ENCODE measurements at regions not wholly inside any gene's neighbourhood (a gene's known extent, or its start where the extent isn't known, plus 50 kb on each side); places are given as distances from the start of the nearest gene placed in this dataset.

- no peaks in the 10 kb centered on the region for H4K20me1 ChIP-seq (ENCODE audit: control insufficient read depth, insufficient read depth, low read length, poor library complexity, severe bottlenecking)
- ChIA-PET POLR2A (interaction anchor here (0.5 kb wide), 1 partner anchor 115 kb away, joined by 3 read pairs; no protein-coding TSS in a partner anchor), CTCF (no interaction called here)
- Mint-ChIP-seq H3K4me1 (peaks cover 70% of the 10 kb centered on the region), H3K27me3 (no peaks in the 10 kb centered on the region), H3K4me3 (peak overlapping the region; percentile 51), H3K9me3 (ENCODE audit: insufficient read depth) (peaks cover 16% of the 10 kb centered on the region), H3K27ac (peak overlapping the region; percentile 88)
- peaks cover 43 to 86% of the 10 kb centered on the region in 2 donors for H3K4me1 ChIP-seq (ENCODE audit: control insufficient read depth in 2 of 2, insufficient read depth in 2 of 2, low read length in 2 of 2)
- DNase-seq (no peak), ATAC-seq (ENCODE audit: low read depth) (no peak)
- TF ChIP-seq CTCF (IDR thresholded peaks at IDR 0.05), result no peak
- TF ChIP-seq EZH2 (IDR thresholded peaks at IDR 0.05; ENCODE audit: borderline replicate concordance, insufficient read depth, low read depth, low read length, poor library complexity, severe bottlenecking), result no peak
- no peaks in the 10 kb centered on the region for H3K79me2 ChIP-seq (ENCODE audit: control insufficient read depth, insufficient read depth, low read length)
- no peaks in the 10 kb centered on the region for H3K36me3 ChIP-seq (replicated peaks in 1 of 2; ENCODE audit: control extremely low read depth in 1 of 2, control insufficient read depth in 1 of 2, extremely low read depth in 1 of 2, insufficient read depth in 2 of 2, low read length in 1 of 2)
- peaks cover 2 to 63% (median 54%) of the 10 kb centered on the region in 3 donors for H3K9me3 ChIP-seq (ENCODE audit: control extremely low read depth in 1 of 3, control insufficient read depth in 2 of 3, insufficient read depth in 1 of 3, low read length in 2 of 3)
- H2AFZ ChIP-seq (ENCODE audit: insufficient read depth, low read depth, low read length, poor library complexity, severe bottlenecking), result no peak overlapping the region
- H3K27me3 ChIP-seq (replicated peaks in 1 of 4; ENCODE audit: control extremely low read depth in 1 of 4, control insufficient read depth in 3 of 4, insufficient read depth in 4 of 4, low read length in 3 of 4), result peaks cover 0 to 2% (median under 1%) of the 10 kb centered on the region in 4 experiments
- H3K4me3 ChIP-seq (ENCODE audit: control extremely low read depth in 1 of 5, extremely low read depth in 1 of 5, insufficient read depth in 1 of 5, low read depth in 2 of 5, low read length in 4 of 5), result no peak overlapping the region
- 94% methylated on average over 14 of the region's 14 CpGs for WGBS (ENCODE audit: insufficient coverage)
- intact Hi-C loops (cut with micrococcal nuclease), result no loop called here
- no peak overlapping the region for H3K4me2 ChIP-seq (replicated peaks; ENCODE audit: low read depth, low read length, poor library complexity, severe bottlenecking)
- no peak overlapping the region for H3K27ac ChIP-seq (ENCODE audit: low read length in 2 of 2)
- no peak overlapping the region for H3K9ac ChIP-seq (ENCODE audit: low read length)
Measured at GRCh38 chr1:2951856-2952255, 69.4 kb upstream of the ACTRT2 start.

DNA sequence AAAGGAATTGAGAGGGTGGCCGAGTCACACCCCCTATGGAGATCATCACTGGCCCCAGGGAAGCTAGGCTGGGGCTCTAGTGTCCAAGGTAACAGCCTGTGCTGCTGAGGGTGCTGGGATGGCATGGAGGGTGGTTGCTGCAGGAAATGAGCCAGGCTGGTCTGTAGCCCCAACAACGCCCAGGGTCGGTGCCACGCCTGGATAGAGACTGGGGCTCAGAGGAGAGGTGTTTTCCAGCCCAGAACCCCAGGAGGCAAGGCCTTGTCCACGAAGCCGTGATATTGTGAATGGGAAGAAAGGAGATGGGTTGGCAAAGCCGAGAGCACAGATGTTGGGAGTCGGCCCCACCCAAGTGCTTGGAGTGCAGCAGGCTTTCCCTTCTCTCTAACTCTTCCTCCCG lies 68.9 kb upstream of the ACTRT2 start:
- CTCF ChIA-PET, result interaction anchor here (1.2 kb wide), 1 partner anchor 11 kb away, joined by 3 read pairs; no protein-coding TSS in a partner anchor
- Mint-ChIP-seq H3K27ac (peak overlapping the region; percentile 82), H3K27me3 (no peaks in the 10 kb centered on the region), H3K4me1 (peaks cover 66% of the 10 kb centered on the region), H3K4me3 (peak overlapping the region; percentile 44), H3K9me3 (ENCODE audit: insufficient read depth) (peaks cover 16% of the 10 kb centered on the region)
- peak overlapping the region; percentile 35 to 69 for H3K27ac ChIP-seq (ENCODE audit: low read length in 2 of 2)
- H3K4me3 ChIP-seq (ENCODE audit: control extremely low read depth in 1 of 5, extremely low read depth in 1 of 5, insufficient read depth in 1 of 5, low read depth in 2 of 5, low read length in 4 of 5), result peak overlapping the region in 1 of 5 experiments; percentile 39
- H3K79me2 ChIP-seq (ENCODE audit: control insufficient read depth, insufficient read depth, low read length), result no peaks in the 10 kb centered on the region
- TF ChIP-seq EZH2 (IDR thresholded peaks at IDR 0.05; ENCODE audit: borderline replicate concordance, insufficient read depth, low read depth, low read length, poor library complexity, severe bottlenecking) (no peak), CTCF (IDR thresholded peaks at IDR 0.05) (no peak)
- H3K36me3 ChIP-seq (replicated peaks in 1 of 2; ENCODE audit: control extremely low read depth in 1 of 2, control insufficient read depth in 1 of 2, extremely low read depth in 1 of 2, insufficient read depth in 2 of 2, low read length in 1 of 2), result no peaks in the 10 kb centered on the region
- 79% methylated on average over 9 of the region's 9 CpGs for WGBS (ENCODE audit: insufficient coverage)
- ATAC-seq (ENCODE audit: low read depth) (no peak), DNase-seq (no peak)
- POLR2A ChIA-PET, result no interaction called here
- H2AFZ ChIP-seq (ENCODE audit: insufficient read depth, low read depth, low read length, poor library complexity, severe bottlenecking), result no peak overlapping the region
- peaks cover 41 to 81% of the 10 kb centered on the region in 2 donors for H3K4me1 ChIP-seq (ENCODE audit: control insufficient read depth in 2 of 2, insufficient read depth in 2 of 2, low read length in 2 of 2)
- no peaks in the 10 kb centered on the region for H3K27me3 ChIP-seq (replicated peaks in 1 of 4; ENCODE audit: control extremely low read depth in 1 of 4, control insufficient read depth in 3 of 4, insufficient read depth in 4 of 4, low read length in 3 of 4)
- no peaks in the 10 kb centered on the region for H4K20me1 ChIP-seq (ENCODE audit: control insufficient read depth, insufficient read depth, low read length, poor library complexity, severe bottlenecking)
- no peak overlapping the region for H3K4me2 ChIP-seq (replicated peaks; ENCODE audit: low read depth, low read length, poor library complexity, severe bottlenecking)
- H3K9ac ChIP-seq (ENCODE audit: low read length), result peak overlapping the region; percentile 28
- intact Hi-C loops (cut with micrococcal nuclease), result no loop called here
- H3K9me3 ChIP-seq (ENCODE audit: control extremely low read depth in 1 of 3, control insufficient read depth in 2 of 3, insufficient read depth in 1 of 3, low read length in 2 of 3), result peaks cover 2 to 63% (median 54%) of the 10 kb centered on the region in 3 donors
